Stomach smooth muscle (tissue), 2 donors: ENCODE measurements at regions not wholly inside any gene's neighbourhood (a gene's known extent, or its start where the extent isn't known, plus 50 kb on each side); places are given as distances from the start of the nearest gene placed in this dataset.

Experiments used
- H3K27ac ChIP-seq: one replicate; pipeline ENCODE4 v1.7.0; 2013; ENCODE audit warnings: mild to moderate bottlenecking, low read length, inconsistent platforms
- H3K27me3 ChIP-seq, 2 donors: one replicate each; pipeline ENCODE4 v1.7.0; 2013; ENCODE audit warnings: low read length in 2 of 2; ENCODE audit not compliant: insufficient read depth in 2 of 2, control insufficient read depth in 1 of 2
- H3K36me3 ChIP-seq, 2 donors: one replicate each; pipeline ENCODE4 v1.7.0; 2013; ENCODE audit warnings: low read length in 2 of 2; ENCODE audit not compliant: control insufficient read depth in 2 of 2, insufficient read depth in 2 of 2
- H3K4me1 ChIP-seq: one replicate; pipeline ENCODE4 v1.7.0; 2013; ENCODE audit warnings: low read length; ENCODE audit not compliant: control insufficient read depth, insufficient read depth
- H3K4me3 ChIP-seq, 2 donors: one replicate each; pipeline ENCODE4 v1.7.0; 2013; ENCODE audit warnings: low read length in 2 of 2
- H3K9ac ChIP-seq, 2 donors: one replicate each; pipeline ENCODE4 v1.7.0; 2013; ENCODE audit warnings: low read length in 2 of 2, mild to moderate bottlenecking in 1 of 2
- H3K9me3 ChIP-seq, 2 donors: one replicate each; pipeline ENCODE4 v1.7.0; 2013; ENCODE audit warnings: low read length in 2 of 2; ENCODE audit not compliant: control insufficient read depth in 2 of 2
- donor health status: healthy.
- donor health status: Pancreatic carcinoma.

DNA sequence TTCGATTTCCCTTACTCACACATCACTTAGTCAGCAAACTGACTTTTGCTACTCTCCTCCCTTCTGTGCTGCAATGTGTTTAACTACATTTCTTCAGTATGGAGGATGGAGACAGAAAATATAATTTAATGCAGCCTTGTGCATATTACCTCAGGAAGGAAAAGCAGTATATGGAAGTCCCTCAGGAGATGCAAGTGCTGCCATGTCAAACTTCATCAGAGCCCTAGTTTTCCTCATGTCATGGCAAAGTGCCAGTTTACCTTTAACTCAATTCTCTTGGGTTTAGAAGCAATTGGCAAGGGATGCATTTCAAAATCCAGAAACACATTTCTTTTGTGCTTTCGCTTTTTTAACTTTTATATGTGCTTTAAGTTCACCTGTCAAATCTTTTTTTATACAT is 365.4 kb downstream of the ISL1 start:
- Histone ChIP-seq H3K9ac (no peak overlapping the region), H3K4me1 (no peaks in the 10 kb centered on the region), H3K27me3 (no peaks in the 10 kb centered on the region), H3K9me3 (no peaks in the 10 kb centered on the region), H3K36me3 (no peaks in the 10 kb centered on the region), H3K27ac (no peak overlapping the region), H3K4me3 (no peak overlapping the region)
